Right atrium auricular region (tissue), 2 donors: ENCODE measurements at regions not wholly inside any gene's neighbourhood (a gene's known extent, or its start where the extent isn't known, plus 50 kb on each side); places are given as distances from the start of the nearest gene placed in this dataset.

Experiments
- DNase-seq: peaks from one replicate; pipeline ENCODE4 v3.0.0-alpha.2; 2019; ENCODE audit warnings: low spot score
- H3K27ac ChIP-seq, 2 donors: fragments of 200-600 bp; sonication (generic); 1 replicate in 1 of 2; 2 replicates in 1 of 2; pipeline ENCODE4 v1.5.1; 2016 to 2019
- H3K27me3 ChIP-seq, 2 donors: fragments of 200-600 bp; sonication (generic); one replicate each; pipeline versions ENCODE4 v1.5.1 to v1.6.0; 2017 to 2019
- H3K36me3 ChIP-seq: fragments of 200-600 bp; sonication (generic); one replicate; pipeline ENCODE4 v1.5.1; 2016
- H3K4me1 ChIP-seq, 2 donors: fragments of 200-600 bp; sonication (generic); one replicate each; pipeline versions ENCODE4 v1.5.1 to v1.6.0; 2017 to 2019
- H3K4me3 ChIP-seq, 2 donors: fragments of 200-600 bp; sonication (generic); 1 replicate in 1 of 2; 2 replicates in 1 of 2; pipeline ENCODE4 v1.5.1; 2017 to 2019; ENCODE audit warnings: mild to moderate bottlenecking in 1 of 2, moderate library complexity in 1 of 2
- H3K9me3 ChIP-seq, 2 donors: fragments of 200-600 bp; sonication (generic); one replicate each; pipeline ENCODE4 v1.5.1; 2019
- TF ChIP-seq, protein P1 (sequence below), 2 donors: fragments of 200-600 bp; sonication (generic); IDR thresholded peaks; one replicate each; pipeline ENCODE4 v1.5.1; 2019; ENCODE audit warnings: antibody characterized with exemption in 2 of 2

DNA sequence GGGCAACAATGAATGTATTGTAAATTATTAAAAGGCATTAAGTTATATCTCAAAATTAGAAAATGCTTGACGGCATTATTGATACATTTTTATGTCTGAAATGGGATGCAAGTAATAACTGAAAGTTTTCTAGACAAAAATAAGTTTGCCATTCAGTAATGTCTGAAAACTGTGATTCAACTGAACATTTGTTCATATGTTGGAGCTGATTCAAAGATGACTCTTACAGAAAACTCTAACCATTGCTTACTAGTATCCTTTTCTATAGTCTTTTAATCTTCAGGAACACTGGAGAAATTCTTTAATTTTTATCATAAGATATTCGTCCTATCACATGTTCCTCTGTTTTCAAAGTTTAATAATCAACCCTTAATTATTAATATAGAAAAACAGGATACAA, 71.1 kb upstream of the TFEC start:
- Histone ChIP-seq H3K9me3 (no peaks in the 10 kb centered on the region), H3K4me3 (no peak overlapping the region)

DNA sequence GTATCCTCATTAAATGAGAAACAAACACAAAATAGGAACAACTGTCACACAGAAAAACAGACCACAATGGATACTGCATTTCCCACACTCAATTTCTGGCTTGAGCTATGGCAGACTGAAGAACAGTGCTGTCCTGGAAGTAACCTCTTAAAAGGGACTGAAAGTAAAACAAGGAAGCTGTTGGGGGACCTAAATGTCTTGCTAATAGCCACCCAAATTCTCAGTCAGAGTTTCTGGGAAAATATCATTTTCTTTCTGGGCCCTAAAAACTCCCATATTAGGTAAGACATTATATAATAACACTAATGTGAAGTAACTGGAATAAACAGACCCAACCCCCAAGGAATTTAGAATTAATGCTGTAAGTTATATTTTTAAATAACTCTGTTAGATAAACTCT, 80.9 kb upstream of the TFEC start:
- no peak overlapping the region for H3K4me3 ChIP-seq
- no peaks in the 10 kb centered on the region for H3K27me3 ChIP-seq
- no peaks in the 10 kb centered on the region for H3K36me3 ChIP-seq
- TF ChIP-seq, protein P1, sequence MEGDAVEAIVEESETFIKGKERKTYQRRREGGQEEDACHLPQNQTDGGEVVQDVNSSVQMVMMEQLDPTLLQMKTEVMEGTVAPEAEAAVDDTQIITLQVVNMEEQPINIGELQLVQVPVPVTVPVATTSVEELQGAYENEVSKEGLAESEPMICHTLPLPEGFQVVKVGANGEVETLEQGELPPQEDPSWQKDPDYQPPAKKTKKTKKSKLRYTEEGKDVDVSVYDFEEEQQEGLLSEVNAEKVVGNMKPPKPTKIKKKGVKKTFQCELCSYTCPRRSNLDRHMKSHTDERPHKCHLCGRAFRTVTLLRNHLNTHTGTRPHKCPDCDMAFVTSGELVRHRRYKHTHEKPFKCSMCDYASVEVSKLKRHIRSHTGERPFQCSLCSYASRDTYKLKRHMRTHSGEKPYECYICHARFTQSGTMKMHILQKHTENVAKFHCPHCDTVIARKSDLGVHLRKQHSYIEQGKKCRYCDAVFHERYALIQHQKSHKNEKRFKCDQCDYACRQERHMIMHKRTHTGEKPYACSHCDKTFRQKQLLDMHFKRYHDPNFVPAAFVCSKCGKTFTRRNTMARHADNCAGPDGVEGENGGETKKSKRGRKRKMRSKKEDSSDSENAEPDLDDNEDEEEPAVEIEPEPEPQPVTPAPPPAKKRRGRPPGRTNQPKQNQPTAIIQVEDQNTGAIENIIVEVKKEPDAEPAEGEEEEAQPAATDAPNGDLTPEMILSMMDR (IDR thresholded peaks at IDR 0.05), result no peak
- no peaks in the 10 kb centered on the region for H3K9me3 ChIP-seq
- H3K27ac ChIP-seq, result no peak overlapping the region
- H3K4me1 ChIP-seq, result no peaks in the 10 kb centered on the region
- no peak for DNase-seq

More for the DNA sequence above, 71.1 kb upstream of the TFEC start:
- Histone ChIP-seq H3K27me3 (no peaks in the 10 kb centered on the region), H3K36me3 (no peaks in the 10 kb centered on the region), H3K27ac (no peak overlapping the region), H3K4me1 (no peaks in the 10 kb centered on the region)
- DNase-seq, result no peak
- TF ChIP-seq, protein P1 (IDR thresholded peaks at IDR 0.05), result no peak

DNA sequence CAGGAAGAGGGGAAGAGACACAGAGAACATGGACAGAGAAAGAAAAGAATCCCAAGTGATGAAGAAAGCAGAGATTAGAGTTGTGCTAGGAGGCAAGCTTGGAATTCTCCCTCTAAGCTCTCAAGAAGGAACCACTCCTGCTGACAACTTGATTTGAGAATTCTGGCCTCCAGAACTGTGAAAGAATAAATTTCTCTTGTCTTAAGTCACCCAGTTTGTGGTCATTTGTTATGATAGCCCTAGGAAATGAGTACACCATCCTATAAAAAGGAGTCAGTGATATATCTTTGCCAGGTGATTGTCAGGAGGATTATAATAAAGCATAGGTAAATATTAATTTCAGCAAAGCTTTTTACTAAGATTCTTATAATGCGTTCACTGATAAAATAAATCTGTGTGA, 82.7 kb upstream of the TFEC start:
- H3K9me3 ChIP-seq, result no peaks in the 10 kb centered on the region
- no peaks in the 10 kb centered on the region for H3K27me3 ChIP-seq
- H3K27ac ChIP-seq, result no peak overlapping the region
- TF ChIP-seq, protein P1 (IDR thresholded peaks at IDR 0.05), result no peak
- no peaks in the 10 kb centered on the region for H3K36me3 ChIP-seq
- no peak overlapping the region for H3K4me3 ChIP-seq
- DNase-seq, result no peak
- no peaks in the 10 kb centered on the region for H3K4me1 ChIP-seq

DNA sequence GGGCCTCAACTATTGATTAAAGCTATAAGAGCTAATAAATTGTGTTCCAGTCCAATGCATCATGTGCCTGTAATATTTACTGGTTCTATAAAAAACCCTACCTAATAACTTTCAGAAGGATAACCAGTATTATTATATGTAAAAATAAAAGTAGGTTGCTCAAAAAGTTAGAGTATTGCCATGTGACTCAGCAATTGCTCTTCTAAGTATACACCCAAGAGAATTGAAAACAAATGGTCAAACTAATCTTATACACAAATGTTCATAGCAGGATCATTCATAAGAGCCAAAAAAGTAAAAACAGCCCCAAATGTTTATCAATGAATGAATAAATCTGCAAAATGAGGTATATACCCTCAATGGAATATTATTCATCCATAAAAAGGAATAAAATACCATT, 89.5 kb upstream of the TES start:
- H3K9me3 ChIP-seq, result no peaks in the 10 kb centered on the region
- TF ChIP-seq, protein P1 (IDR thresholded peaks at IDR 0.05), result no peak
- no peak for DNase-seq
- no peak overlapping the region for H3K4me3 ChIP-seq
- no peaks in the 10 kb centered on the region for H3K36me3 ChIP-seq
- no peak overlapping the region for H3K27ac ChIP-seq
- no peaks in the 10 kb centered on the region for H3K4me1 ChIP-seq
- H3K27me3 ChIP-seq, result no peaks in the 10 kb centered on the region

DNA sequence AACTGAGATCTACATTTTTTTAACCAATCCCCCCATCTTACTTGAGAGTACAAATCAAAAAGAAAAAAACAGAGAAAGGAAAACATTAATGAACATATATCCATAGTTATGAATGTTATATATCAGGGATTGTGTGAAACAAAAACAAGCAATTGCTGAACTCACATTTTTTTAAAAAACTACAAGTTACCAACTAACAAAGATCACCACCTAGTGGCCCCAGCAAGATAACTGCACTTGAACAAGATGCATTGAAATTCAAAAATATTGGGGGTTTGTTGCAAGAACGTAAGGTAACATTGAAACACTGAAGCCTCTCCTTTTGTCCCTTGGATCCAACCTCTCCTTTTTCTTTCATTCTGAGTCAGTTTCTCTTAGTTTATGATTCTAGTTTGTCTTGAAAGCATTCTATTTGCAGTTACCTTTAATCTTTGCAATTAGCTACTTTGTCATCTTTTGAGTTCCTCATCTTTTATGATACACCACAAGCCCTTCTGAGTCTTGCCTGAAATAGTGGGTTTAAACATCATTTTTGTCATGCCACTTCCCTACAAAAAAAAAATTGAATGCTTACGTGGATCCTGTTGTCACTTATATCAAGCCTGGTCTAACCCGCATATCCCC, 87.3 kb upstream of the TES start:
- H3K36me3 ChIP-seq, result no peaks in the 10 kb centered on the region
- H3K9me3 ChIP-seq, result peaks cover 0 to 7% of the 10 kb centered on the region in 2 donors
- no peak overlapping the region for H3K4me3 ChIP-seq
- DNase-seq, result no peak
- no peaks in the 10 kb centered on the region for H3K27me3 ChIP-seq
- TF ChIP-seq, protein P1 (IDR thresholded peaks at IDR 0.05), result peak; percentile 20 to 63
- no peak overlapping the region for H3K27ac ChIP-seq
- no peaks in the 10 kb centered on the region for H3K4me1 ChIP-seq

DNA sequence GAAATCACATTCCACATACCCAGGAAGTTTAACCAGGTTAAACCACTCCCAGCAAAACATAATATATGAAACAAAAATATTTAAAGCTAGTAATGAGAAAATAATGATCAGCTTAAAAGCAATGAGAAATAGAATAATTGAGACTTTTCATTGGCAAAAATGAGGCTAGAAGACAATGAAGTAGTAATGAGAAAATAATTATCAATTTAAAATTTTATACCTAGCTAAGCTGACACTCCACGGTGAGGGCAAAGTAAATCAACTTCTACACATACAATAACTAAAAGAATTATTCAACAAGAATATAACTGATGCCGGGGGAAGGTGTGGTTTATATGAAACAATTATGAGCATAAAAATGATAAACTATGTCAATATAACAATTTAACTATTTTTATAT, 82.2 kb upstream of the TES start:
- Histone ChIP-seq H3K9me3 (peaks cover 0 to 15% of the 10 kb centered on the region in 2 donors), H3K36me3 (no peaks in the 10 kb centered on the region), H3K4me1 (no peaks in the 10 kb centered on the region), H3K4me3 (no peak overlapping the region), H3K27me3 (no peaks in the 10 kb centered on the region), H3K27ac (no peak overlapping the region)
- TF ChIP-seq, protein P1 (IDR thresholded peaks at IDR 0.05), result no peak
- DNase-seq, result no peak
